GM19239 (cell line): ENCODE measurements at regions not wholly inside any gene's neighbourhood (a gene's known extent, or its start where the extent isn't known, plus 50 kb on each side); places are given as distances from the start of the nearest gene placed in this dataset.
"Not testable (repeated sequence)": the region's sequence is repeated elsewhere in the genome, so short reads cannot be mapped to it uniquely, and the experiment has no call there.

ENCODE experiments used
- DNase-seq: peaks from one replicate; pipeline ENCODE4 v3.0.0; 2011; ENCODE audit warnings: low spot score; ENCODE audit not compliant: insufficient read length
- FAIRE-seq: peaks from 2 replicates; lab custom pipeline; 2011; peaks lifted over from hg19 to GRCh38; lab: Jason Lieb, UNC

DNA sequence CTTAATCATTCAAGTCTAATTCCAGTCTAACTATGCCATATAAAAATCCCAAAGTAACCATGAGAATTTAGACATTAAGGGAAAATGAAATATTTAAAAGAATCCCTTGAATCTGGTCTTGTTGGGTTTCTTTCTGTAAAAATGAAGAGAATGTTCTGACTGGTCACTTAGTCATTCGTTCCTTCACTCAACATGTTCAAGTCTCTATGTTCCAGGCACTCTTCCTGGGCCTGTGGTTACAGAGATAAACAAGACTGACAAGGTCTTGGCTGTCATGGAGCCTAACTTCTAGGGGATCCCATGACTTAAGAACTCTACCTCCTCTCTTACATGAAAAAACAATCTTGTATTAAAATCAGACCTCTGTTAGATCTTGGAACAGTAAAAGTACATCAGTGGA, 638.6 kb upstream of the TBL1XR1 start:
- no peak for FAIRE-seq
- DNase-seq: no peak

- no peak for DNase-seq
- no peak for FAIRE-seq
Observed at GRCh38 chr3:177836671-177837070, 639.4 kb upstream of the TBL1XR1 start.

- FAIRE-seq: no peak
- no peak for DNase-seq
Observed at GRCh38 chr3:177837951-177838655, 640.8 kb upstream of the TBL1XR1 start.

- DNase-seq: no peak
- FAIRE-seq: no peak
Observed at GRCh38 chr3:177838766-177839350, 641.6 kb upstream of the TBL1XR1 start.

DNA sequence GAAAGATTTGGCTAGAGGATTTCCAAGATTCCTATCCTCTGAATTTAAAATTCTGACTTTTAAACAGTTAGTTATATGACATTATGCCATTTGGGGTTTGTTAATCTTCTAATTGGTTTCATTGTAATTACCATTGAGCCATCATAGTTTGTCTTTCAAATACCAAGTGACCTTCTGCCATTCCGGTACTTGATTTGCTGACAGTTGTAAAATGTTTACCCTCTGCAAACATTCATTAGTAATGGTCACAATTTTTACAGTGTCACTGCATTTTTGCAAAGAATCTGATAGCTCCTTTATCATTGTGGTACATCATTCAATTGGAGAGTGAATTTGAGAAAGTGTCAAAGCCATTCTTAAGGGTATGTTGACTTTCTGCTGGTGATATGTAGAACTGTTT, 645.0 kb upstream of the TBL1XR1 start:
- FAIRE-seq (no peak), DNase-seq (no peak)

DNA sequence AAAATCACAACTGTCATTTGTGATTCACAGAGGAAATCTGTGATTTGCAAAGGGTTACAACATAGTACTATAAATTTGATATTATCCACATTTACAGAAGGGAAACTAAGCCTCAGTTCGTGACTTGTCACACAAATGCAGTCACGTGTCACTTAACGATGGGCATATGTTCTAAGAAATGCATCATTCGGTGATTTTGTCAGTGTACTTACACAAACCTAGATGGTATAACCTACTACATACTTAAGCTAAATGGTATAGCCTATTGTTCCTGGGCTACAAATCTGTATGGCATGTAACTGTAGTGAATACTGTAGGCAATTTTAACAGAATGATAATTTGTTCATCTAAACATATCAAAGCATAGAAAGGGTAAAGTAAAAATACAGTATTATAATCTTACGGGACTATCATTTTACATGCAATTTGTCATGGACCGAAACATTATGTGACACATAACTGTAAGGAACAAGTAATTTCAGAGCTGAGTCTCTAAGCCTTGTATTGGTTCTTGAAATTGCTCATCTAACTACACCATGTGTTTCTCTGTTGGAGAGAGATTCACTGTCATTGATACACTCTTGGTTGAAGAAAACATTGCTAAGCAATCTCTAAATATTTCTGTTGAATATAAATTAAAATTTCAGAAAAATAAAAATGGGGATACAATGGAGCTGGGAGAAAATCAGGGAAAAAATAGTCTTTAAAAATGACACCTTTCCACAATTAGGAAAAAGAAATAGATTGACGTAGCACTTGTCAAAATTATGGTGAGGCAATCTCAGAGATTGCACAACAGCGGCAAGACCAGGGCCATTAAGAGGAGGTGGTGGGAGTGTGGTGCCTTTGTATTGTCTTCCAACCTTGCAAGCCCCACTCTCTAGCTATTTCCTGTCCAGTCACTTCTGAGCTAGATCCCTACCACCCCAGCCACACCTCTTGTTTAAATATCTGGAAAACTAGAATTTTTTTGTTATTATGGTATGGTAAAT, 645.8 kb upstream of the TBL1XR1 start:
- no peak for DNase-seq
- no peak for FAIRE-seq

DNA sequence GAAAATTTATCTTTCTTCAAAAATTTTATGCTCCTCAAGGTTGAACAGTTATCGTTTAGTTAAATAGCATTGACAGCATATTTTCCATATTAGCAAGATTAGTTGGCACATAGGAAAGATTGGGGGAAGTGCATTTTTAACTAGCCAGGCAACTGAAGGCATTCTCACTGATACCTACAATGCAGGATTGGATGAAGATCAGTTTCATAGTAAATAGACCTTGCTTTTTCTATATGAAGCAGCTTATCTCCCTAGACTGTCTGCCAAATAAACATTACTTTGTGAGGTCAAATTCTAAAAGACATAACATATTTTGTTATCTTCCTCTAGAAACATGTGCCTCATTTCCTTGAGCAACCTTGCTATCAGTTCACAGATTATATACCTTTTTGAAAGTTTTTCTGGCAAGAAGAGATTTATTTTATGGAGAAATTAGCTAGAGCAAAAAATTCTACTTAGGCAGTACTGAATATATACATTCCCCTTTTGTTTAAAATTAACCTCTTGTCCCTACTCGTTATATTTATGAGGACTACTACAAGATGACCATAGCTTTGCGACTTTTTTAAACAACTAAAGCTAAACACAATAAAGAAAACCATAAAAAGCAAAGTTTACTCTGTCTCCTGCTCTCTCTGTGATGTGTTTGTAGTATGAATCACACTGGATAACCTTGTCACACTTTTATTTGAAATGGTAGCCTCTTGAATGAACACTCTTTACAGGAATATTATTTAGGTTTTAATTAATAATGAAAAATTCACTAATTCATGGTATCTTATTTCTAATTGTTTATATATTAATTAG, 654.9 kb upstream of the TBL1XR1 start:
- FAIRE-seq: no peak
- no peak for DNase-seq

GRCh38 chr3:177855021-177855420, 657.7 kb upstream of the TBL1XR1 start:
- FAIRE-seq: no peak
- no peak for DNase-seq

GRCh38 chr3:177860184-177860583, 662.9 kb upstream of the TBL1XR1 start:
- DNase-seq (no peak), FAIRE-seq (no peak)

- FAIRE-seq: no peak
- no peak for DNase-seq
Observed at GRCh38 chr3:177862962-177863491, 665.7 kb upstream of the TBL1XR1 start.

- FAIRE-seq, DNase-seq: not testable (repeated sequence)
Observed at GRCh38 chr3:177871267-177871666, 665.0 kb upstream of the KCNMB2 start.

GRCh38 chr3:177878192-177878591, 658.0 kb upstream of the KCNMB2 start:
- FAIRE-seq: no peak
- no peak for DNase-seq

- DNase-seq (no peak), FAIRE-seq (no peak)
Observed at GRCh38 chr3:177878957-177879356, 657.3 kb upstream of the KCNMB2 start.

- no peak for FAIRE-seq
- DNase-seq: no peak
Observed at GRCh38 chr3:177881351-177881750, 654.9 kb upstream of the KCNMB2 start.

- FAIRE-seq (no peak), DNase-seq (no peak)
Observed at GRCh38 chr3:177882124-177882648, 654.0 kb upstream of the KCNMB2 start.

GRCh38 chr3:177883091-177883490, 653.1 kb upstream of the KCNMB2 start:
- no peak for DNase-seq
- FAIRE-seq: no peak

- DNase-seq (no peak), FAIRE-seq (no peak)
Observed at GRCh38 chr3:177883957-177884356, 652.3 kb upstream of the KCNMB2 start.

GRCh38 chr3:177885063-177885462, 651.2 kb upstream of the KCNMB2 start:
- DNase-seq (no peak), FAIRE-seq (no peak)

DNA sequence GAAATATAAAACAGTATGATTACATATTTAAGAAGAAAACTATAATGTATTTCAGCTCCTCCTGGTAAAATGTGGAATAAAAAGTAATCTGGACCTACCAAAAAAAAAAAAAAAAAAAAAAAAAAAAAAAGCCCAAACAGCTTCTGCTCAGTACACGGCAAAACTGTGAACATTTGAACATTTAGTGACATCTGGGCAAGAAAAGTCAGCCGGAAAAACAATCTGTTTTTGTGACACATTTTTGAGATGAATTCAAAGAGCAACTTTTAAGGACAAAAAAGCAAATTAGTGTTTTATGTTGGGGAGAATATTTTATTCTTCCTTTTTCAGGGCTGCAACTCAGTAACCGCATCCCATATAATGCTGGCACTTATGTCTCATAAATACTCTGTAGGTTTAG, 649.7 kb upstream of the KCNMB2 start:
- FAIRE-seq (no peak), DNase-seq (no peak)

DNA sequence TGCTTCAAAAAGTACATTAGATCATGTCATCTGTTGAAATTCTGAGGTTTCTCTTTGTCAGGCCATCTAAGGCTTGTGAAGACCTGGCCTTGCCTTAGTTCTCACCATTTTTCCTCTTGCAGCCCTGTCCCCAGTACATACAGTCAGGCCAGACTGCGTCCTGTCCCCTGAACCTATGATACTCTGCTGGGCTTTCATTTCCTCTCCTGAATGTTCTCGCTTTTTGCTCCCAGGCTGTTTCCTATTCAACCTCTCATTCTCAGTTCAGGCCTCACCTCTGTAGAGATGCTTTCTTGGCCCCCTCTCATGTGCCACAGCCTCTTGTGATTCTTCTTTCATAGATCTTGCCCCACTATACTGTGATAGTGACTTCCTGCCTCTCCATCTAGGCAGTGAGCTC, 648.8 kb upstream of the KCNMB2 start:
- FAIRE-seq (no peak), DNase-seq (no peak)
